Astrocyte of the spinal cord (primary cell): ENCODE measurements at regions not wholly inside any gene's neighbourhood (a gene's known extent, or its start where the extent isn't known, plus 50 kb on each side); places are given as distances from the start of the nearest gene placed in this dataset.
A peak's percentile ranks its signal among the peaks of the same experiment; 100 is the strongest.

Source experiments
- DNase-seq: peaks from one replicate; pipeline ENCODE4 v3.0.0; 2011; ENCODE audit warnings: low read depth, low spot score
- H3K4me3 ChIP-seq: 2 replicates; pipeline ENCODE4 v1.5.1; 2011; ENCODE audit warnings: low read depth, mild to moderate bottlenecking, low read length, moderate library complexity
- CTCF ChIP-seq: IDR thresholded peaks from 2 replicates; pipeline ENCODE4 v1.5.1; 2012; ENCODE audit warnings: low read depth, mild to moderate bottlenecking, low read length, inconsistent platforms
- in situ Hi-C: cut with HindIII; loops from 2 replicates; pipeline ENCODE4 v1.10.0; 2017; ENCODE audit warnings: low sequenced_read_pairs

DNA sequence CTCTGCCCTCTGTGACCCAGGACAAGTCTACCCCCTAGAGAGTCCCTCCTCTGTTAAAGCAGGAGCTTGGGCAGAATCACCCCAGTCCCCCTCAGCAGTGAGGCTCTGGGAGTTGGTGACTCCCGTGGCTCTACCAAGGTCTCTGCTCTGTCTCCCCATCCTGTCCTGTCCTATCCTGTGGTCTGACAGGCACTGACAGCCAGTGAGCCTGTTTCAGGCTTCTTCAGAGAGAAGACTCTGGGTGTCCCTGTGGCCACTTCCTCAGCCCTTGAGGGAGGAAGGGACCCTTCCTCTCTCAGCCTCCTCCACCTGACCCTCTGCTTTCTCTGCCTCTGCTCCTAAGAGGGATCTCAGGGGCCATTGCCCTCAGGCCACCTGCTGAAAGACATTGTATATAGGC, 148.7 kb downstream of the FCRL5 start:
- no peak for TF ChIP-seq CTCF
- in situ Hi-C loops = no loop called here
- no peak overlapping the region for H3K4me3 ChIP-seq
- no peak for DNase-seq

DNA sequence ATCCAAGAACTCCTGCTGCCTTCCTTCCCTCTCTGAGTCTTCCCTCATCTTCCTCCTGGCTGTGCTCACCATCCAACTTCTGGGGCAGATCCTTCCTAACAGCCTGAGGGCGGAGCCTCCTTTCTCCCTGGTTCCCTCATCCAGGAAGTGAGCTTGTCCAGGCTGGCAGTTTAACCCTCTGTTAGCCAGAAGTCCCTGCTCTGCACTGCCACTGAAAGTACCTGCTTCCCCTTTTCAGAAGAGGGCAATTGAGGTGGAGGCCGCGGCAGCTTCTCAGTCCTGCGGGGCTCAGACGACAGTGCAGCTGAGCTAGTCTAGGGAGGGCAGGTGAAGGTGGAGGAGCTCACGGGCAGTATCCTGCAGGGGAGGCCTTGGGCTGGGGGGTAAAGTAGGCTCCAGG, 149.1 kb downstream of the FCRL5 start:
- peak; percentile 9 for DNase-seq
- no peak overlapping the region for H3K4me3 ChIP-seq
- no peak for TF ChIP-seq CTCF
- in situ Hi-C loops = no loop called here

- in situ Hi-C loops = no loop called here
- no peak for TF ChIP-seq CTCF
Observed at GRCh38 chr1:157400766-157401165, 151.5 kb downstream of the FCRL5 start.

GRCh38 chr1:157399984-157400382, 152.3 kb downstream of the FCRL5 start:
- no peak overlapping the region for H3K4me3 ChIP-seq
- no peak for TF ChIP-seq CTCF
- peak; percentile 67 for DNase-seq
- in situ Hi-C loops = no loop called here

More at GRCh38 chr1:157400766-157401165, 151.5 kb downstream of the FCRL5 start:
- no peak for DNase-seq
- H3K4me3 ChIP-seq = no peak overlapping the region

GRCh38 chr1:157399343-157399983, 152.9 kb downstream of the FCRL5 start:
- in situ Hi-C loops = no loop called here
- DNase-seq = no peak
- no peak overlapping the region for H3K4me3 ChIP-seq
- TF ChIP-seq CTCF = no peak

DNA sequence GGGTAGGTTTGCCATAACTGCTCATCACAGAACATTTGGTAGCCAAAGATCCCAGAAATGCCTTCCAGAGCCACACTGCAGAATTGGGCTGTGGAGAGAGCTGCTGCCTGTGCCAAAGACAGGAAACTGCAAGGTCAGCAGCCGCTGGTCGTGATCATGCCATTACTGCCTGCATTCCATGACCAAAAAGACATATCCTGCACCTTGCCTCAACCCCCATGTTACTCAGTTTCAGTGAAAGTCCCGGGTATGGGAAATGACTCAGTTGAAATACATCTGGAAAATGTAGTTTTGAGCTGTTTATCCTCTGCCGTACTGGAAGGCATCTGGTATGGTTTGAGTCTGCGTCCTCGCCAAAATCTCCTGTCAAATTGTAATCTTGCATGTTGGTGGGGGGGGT, 161.7 kb downstream of the FCRL5 start:
- TF ChIP-seq CTCF = no peak

More for the DNA sequence above, 161.7 kb downstream of the FCRL5 start:
- in situ Hi-C loops = no loop called here
- DNase-seq = peak; percentile 61
- H3K4me3 ChIP-seq = no peak overlapping the region
